HK-2 (cell line): ENCODE measurements at regions not wholly inside any gene's neighbourhood (a gene's known extent, or its start where the extent isn't known, plus 50 kb on each side); places are given as distances from the start of the nearest gene placed in this dataset.
"Not testable (repeated sequence)": the region's sequence is repeated elsewhere in the genome, so short reads cannot be mapped to it uniquely, and the experiment has no call there.

Source experiments
- DNase-seq: peaks from one replicate; pipeline ENCODE4 v3.0.0-alpha.2; 2018; ENCODE audit not compliant: unreplicated experiment

DNA sequence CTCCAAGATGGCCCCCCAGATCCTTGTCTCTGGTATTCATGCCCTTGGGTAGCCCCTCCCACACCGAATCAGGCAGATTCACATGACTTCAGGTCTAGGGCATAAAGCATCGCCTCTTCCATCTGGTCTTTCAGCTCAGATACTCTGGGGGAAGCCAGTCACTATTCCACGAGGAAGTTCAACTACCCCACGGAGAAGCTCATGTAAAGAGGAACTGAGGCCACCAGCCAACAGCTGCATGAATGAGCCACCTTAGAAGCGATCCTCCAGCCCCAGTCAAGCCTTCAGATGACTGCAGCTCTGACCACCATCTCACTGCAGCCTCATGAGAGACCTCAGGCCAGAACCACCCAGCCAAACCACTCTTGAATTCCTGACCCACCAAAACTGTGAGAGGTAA, 54.1 kb downstream of the SOCS3 start:
- DNase-seq = no peak

DNA sequence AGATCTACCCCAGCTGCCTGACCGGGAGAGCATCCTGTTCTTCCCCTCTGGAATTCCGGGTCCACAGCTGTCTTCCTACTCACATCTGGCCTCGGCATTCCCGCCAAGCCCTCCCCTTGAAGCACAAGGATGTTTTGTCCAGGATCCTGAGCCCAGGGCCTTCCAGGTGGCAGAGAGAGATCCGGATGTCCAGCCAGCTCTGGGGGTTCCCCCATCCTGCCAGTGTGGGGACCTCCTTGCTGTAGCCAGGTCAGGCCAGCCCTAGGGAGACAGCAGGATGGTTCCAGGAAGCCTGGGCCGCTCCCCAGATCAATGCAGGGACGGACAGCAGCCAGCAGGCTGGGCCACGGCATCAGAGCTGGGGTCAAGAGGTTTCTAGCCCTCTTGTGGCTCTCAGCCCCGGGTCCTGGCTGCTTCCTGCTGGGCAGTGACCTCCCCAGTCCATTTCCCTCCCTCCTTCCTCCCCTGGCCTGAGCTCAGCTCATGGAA, 55.3 kb downstream of the SOCS3 start:
- DNase-seq = no peak

GRCh38 chr17:78302478-78302877, 57.4 kb downstream of the SOCS3 start:
- DNase-seq = no peak

DNA sequence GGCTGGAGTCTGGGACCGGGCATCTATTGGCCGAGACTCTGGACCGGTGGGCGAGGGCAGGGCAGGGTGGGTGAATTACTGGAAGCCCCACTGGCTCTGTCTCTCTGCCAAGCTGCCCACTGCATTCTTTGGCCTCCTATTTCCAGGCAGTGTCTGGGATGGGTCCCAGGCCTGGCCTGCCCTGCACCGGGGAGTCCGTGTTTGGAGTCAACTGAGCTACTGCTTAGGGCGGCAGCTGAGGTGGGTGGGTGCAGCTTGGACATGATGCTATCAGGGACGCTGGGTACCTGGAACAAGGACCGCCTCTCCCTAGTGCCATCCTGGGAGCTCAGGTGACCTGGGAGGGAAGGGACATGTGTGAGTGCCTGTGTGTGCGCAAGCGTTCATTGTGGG, 58.1 kb downstream of the SOCS3 start:
- DNase-seq = no peak

GRCh38 chr17:78300962-78301820, 58.7 kb downstream of the SOCS3 start:
- DNase-seq = peak; percentile 70

DNA sequence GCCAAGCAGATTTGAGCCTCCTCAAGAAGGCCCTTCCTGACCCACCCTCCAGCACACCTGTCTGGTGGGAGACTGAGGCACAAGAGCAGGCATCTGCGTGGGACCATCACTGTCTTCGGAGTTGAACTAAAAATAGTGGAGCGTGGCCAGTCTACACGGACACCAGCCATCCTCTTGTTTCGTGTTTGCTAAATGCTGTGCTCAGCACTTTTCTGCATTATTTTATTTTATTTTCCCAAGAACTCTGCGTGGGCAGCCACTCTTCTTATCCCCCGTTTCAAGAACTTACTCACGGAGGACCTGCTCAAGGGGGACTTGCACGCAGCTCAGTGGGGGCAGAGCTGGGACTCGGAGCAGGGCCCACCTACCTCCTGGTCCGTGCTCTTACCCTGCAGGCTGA, 60.8 kb downstream of the SOCS3 start:
- no peak for DNase-seq

DNA sequence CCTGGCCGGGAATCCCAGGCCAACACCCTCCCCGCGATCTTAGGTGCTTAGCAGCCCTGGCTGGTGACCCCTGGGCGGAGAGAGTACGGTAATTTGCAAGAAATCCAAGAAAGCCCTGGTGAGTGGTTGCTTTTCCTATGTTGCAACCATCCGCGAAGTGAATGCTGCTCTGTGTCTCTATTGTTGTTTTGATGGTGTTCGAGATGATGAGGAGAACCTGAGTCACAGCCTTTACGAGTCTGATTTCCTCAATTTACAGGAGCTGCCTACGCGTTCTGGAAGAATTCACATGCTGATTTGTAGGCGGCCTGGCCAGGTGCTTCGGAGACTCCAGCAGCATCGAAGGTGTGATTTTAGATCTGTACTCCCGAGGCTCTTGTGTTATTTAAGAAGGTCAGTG, 63.3 kb downstream of the TMEM235 start:
- DNase-seq = no peak

DNA sequence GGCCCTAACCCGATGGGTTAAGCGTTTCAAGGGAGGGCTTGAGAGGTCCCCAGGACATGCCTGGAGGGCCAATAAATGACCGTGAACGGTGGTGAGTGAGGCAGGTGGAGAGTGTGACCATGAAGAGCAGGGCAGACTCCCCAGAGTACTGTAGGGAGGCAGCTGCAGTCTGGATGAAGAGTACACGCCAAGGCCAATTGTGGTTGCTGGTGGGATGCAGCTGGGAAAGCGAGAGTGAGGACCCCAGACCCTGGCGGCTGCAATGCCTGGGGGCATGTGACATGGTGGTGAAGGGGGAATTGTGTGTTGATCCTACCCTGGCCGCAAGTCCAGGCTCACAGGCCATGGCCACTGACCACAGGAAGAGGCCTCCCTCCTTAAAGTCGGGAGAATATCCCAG, 62.9 kb downstream of the TMEM235 start:
- no peak for DNase-seq

DNA sequence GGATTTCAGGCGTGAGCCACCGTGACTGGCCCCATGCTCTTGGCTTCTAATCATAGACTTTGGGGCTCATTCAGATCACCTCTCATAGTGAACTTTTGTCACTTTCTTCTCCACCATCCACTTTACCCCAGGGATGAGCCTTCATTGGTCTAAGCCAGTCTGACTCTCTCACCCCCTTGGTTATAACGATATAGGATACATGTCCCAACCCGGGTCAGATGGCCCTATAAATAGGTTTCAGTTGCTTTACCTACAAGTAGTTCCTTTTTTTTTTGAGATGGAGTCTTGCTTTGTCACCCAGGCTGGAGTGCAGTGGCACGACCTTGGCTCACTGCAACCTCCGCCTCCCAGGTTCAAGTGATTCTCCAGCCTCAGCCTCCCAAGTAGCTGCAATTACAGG, 61.7 kb downstream of the TMEM235 start:
- DNase-seq = not testable (repeated sequence)

DNA sequence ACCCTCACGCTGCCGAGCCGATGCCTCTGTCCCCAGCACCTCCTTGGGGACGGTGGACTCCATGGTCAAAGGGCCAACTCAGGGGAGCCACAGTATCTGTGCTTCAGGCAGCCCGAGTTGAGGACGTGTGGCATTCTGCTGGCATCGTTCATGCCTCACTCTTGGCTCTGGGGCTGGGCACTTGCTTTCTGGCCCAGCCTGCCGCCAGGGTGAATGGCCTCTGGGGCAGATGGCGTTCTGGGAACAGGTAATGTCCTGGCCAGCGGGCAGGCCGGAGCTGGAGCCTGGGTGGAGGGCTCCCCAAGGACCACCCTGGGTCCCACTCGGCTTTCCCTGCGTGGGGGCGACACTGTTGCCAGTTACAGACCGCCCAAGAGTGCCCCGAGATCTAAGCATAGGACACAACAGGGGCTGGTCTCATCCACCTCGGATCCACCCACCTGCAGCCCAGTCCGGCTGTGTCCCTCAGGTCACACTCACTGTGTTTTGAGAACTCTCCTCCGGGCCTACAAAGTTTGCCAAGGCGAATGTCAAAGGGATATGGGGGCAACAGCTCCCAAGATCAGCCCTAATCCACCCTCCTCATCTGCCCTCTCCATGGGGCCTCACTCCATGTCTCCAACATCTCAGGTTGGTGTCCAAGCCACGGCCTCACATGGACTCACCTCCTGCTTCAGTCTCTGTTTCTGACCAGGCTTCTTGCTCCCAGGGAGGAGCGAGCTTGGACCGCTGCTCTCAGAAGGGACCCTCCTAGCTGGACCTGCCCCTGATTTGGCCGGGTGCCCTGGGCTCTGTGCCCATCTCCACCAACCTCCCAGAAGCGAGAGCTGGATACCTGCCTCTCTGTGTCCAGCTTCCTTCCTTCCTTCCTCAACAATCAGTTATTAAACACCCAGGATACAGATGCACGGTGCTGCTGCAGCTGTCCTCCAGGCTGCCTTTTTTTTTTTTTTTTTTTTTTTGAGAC, 60.8 kb downstream of the TMEM235 start:
- no peak for DNase-seq

- no peak for DNase-seq
Observed at GRCh38 chr17:78290721-78291120, 59.3 kb downstream of the TMEM235 start.
